Fibroblast of lung (primary cell): ENCODE measurements at regions not wholly inside any gene's neighbourhood (a gene's known extent, or its start where the extent isn't known, plus 50 kb on each side); places are given as distances from the start of the nearest gene placed in this dataset.

Experiments
- DNase-seq, 2 donors: peaks; one replicate each; pipeline versions ENCODE4 v3.0.0 to v3.0.0-alpha.2; 2010; ENCODE audit warnings: low read depth in 2 of 2
- H2AFZ ChIP-seq: 2 replicates; pipeline ENCODE4 v1.5.1; 2012; ENCODE audit warnings: low read length, control low read depth, inconsistent platforms
- H3K27ac ChIP-seq: 2 replicates; pipeline ENCODE4 v1.5.1; 2011; ENCODE audit warnings: low read length, control low read depth; ENCODE audit not compliant: insufficient read depth
- H3K27me3 ChIP-seq: 2 replicates; pipeline ENCODE4 v1.5.1; 2011; ENCODE audit warnings: mild to moderate bottlenecking, low read length; ENCODE audit not compliant: control insufficient read depth, insufficient read depth
- H3K36me3 ChIP-seq: 2 replicates; pipeline ENCODE4 v1.5.1; 2011; ENCODE audit warnings: low read length; ENCODE audit not compliant: control insufficient read depth, insufficient read depth
- H3K4me1 ChIP-seq: 2 replicates; pipeline ENCODE4 v1.5.1; 2011; ENCODE audit warnings: low read length; ENCODE audit not compliant: control insufficient read depth, insufficient read depth; ENCODE audit errors: extremely low read depth
- H3K4me2 ChIP-seq: 2 replicates; pipeline ENCODE4 v1.5.1; 2011; ENCODE audit warnings: low read length, control low read depth; ENCODE audit not compliant: insufficient read depth; ENCODE audit errors: extremely low read depth
- H3K4me3 ChIP-seq, 4 experiments: fragments of 200-600 bp in 1 of 4; sonication (generic) in 1 of 4; replicated peaks in 1 of 4; 2 replicates each; pipeline ENCODE4 v1.5.1; 2011 to 2016; ENCODE audit warnings: low read length in 4 of 4, low read depth in 3 of 4, mild to moderate bottlenecking in 3 of 4, control low read depth in 2 of 4, inconsistent platforms in 1 of 4, mixed read lengths in 1 of 4; ENCODE audit not compliant: insufficient read depth in 1 of 4; ENCODE audit errors: control extremely low read depth in 1 of 4
- H3K79me2 ChIP-seq: 2 replicates; pipeline ENCODE4 v1.5.1; 2012; ENCODE audit warnings: mild to moderate bottlenecking, low read length, inconsistent platforms; ENCODE audit not compliant: control insufficient read depth, insufficient read depth
- H3K9ac ChIP-seq: 2 replicates; pipeline ENCODE4 v1.5.1; 2011; ENCODE audit warnings: mild to moderate bottlenecking, low read length, control low read depth; ENCODE audit not compliant: insufficient read depth
- H3K9me3 ChIP-seq: 2 replicates; pipeline ENCODE4 v1.5.1; 2012; ENCODE audit warnings: low read depth, low read length; ENCODE audit not compliant: control insufficient read depth, insufficient read depth
- H4K20me1 ChIP-seq: 2 replicates; pipeline ENCODE4 v1.5.1; 2011; ENCODE audit warnings: low read length; ENCODE audit not compliant: control insufficient read depth, insufficient read depth; ENCODE audit errors: extremely low read depth
- CTCF ChIP-seq, 2 donors: IDR thresholded peaks in 1 of 2; conservative IDR thresholded peaks in 1 of 2; 1 replicate in 1 of 2; 2 replicates in 1 of 2; pipeline ENCODE4 v1.5.1; 2011 to 2012; ENCODE audit warnings: low read length in 2 of 2, control low read depth in 1 of 2, inconsistent platforms in 1 of 2, low read depth in 1 of 2, mild to moderate bottlenecking in 1 of 2
- EZH2 ChIP-seq: IDR thresholded peaks from 2 replicates; pipeline ENCODE4 v1.5.1; 2012; ENCODE audit warnings: low read length, control low read depth, mild to moderate bottlenecking; ENCODE audit errors: missing control alignments

- TF ChIP-seq EZH2 (no peak), CTCF (conservative IDR thresholded peaks at IDR 0.05 in 1 of 2, IDR thresholded peaks at IDR 0.05 in 1 of 2; ENCODE audit: low read depth in 1 of 2, low read length in 2 of 2) (no peak)
- Histone ChIP-seq H4K20me1 (no peaks in the 10 kb centered on the region), H3K27me3 (no peaks in the 10 kb centered on the region), H2AFZ (no peak overlapping the region), H3K27ac (no peak overlapping the region), H3K36me3 (no peaks in the 10 kb centered on the region), H3K9ac (no peak overlapping the region), H3K4me2 (no peak overlapping the region), H3K4me3 (no peak overlapping the region), H3K4me1 (no peaks in the 10 kb centered on the region), H3K9me3 (no peaks in the 10 kb centered on the region), H3K79me2 (no peaks in the 10 kb centered on the region)
- DNase-seq: no peak
Measured at GRCh38 chr1:187837787-187838186, 1009.0 kb downstream of the PLA2G4A start.

GRCh38 chr1:187838335-187839293, 1009.9 kb downstream of the PLA2G4A start:
- Histone ChIP-seq H3K4me2 (no peak overlapping the region), H4K20me1 (no peaks in the 10 kb centered on the region), H3K36me3 (no peaks in the 10 kb centered on the region), H3K27ac (no peak overlapping the region), H3K9ac (no peak overlapping the region), H3K79me2 (no peaks in the 10 kb centered on the region), H2AFZ (no peak overlapping the region), H3K4me3 (no peak overlapping the region), H3K9me3 (no peaks in the 10 kb centered on the region), H3K4me1 (no peaks in the 10 kb centered on the region), H3K27me3 (no peaks in the 10 kb centered on the region)
- TF ChIP-seq CTCF (conservative IDR thresholded peaks at IDR 0.05 in 1 of 2, IDR thresholded peaks at IDR 0.05 in 1 of 2; ENCODE audit: low read depth in 1 of 2, low read length in 2 of 2) (no peak), EZH2 (no peak)
- DNase-seq: no peak

- no peaks in the 10 kb centered on the region for H3K36me3 ChIP-seq
- no peak overlapping the region for H2AFZ ChIP-seq
- H3K9ac ChIP-seq: no peak overlapping the region
- no peaks in the 10 kb centered on the region for H3K27me3 ChIP-seq
- no peak for DNase-seq
- no peaks in the 10 kb centered on the region for H3K79me2 ChIP-seq
- no peak overlapping the region for H3K4me3 ChIP-seq
- no peaks in the 10 kb centered on the region for H3K4me1 ChIP-seq
- no peaks in the 10 kb centered on the region for H3K9me3 ChIP-seq
- TF ChIP-seq EZH2: no peak
- TF ChIP-seq CTCF (conservative IDR thresholded peaks at IDR 0.05 in 1 of 2, IDR thresholded peaks at IDR 0.05 in 1 of 2; ENCODE audit: low read depth in 1 of 2, low read length in 2 of 2): no peak
- H4K20me1 ChIP-seq: no peaks in the 10 kb centered on the region
- no peak overlapping the region for H3K27ac ChIP-seq
- H3K4me2 ChIP-seq: no peak overlapping the region
Measured at GRCh38 chr1:187839873-187840272, 1011.1 kb downstream of the PLA2G4A start.
